A673 (cell line): ENCODE measurements at regions not wholly inside any gene's neighbourhood (a gene's known extent, or its start where the extent isn't known, plus 50 kb on each side); places are given as distances from the start of the nearest gene placed in this dataset.

ENCODE experiments used
- BruUV-seq: library from RNA; stranded (reverse); fragments of 400-500 nt; replicated peaks from 2 replicates; lab custom pipeline; 2021; lab: Mats Ljungman, UMichigan
- CTCF ChIA-PET: fragments of 300-600 bp; sonication (Branson Sonifier 250); formaldehyde crosslinking; loops from one replicate; lab custom pipeline; 2022; ENCODE audit warnings: antibody characterized with exemption; lab: Charles Lee
- POLR2A ChIA-PET: fragments of 300-600 bp; sonication (Branson Sonifier 250); formaldehyde crosslinking; loops from one replicate; lab custom pipeline; 2022; ENCODE audit warnings: antibody characterized with exemption; ENCODE audit not compliant: low non-redundant PET; lab: Charles Lee
- DNase-seq: peaks from one replicate; pipeline ENCODE4 v3.0.0-alpha.2; 2015; ENCODE audit warnings: low spot score
- H3K27ac ChIP-seq: fragments of 200-600 bp; sonication (generic); 2 replicates; pipeline ENCODE4 v1.5.1; 2016; ENCODE audit warnings: mixed run types, low read depth, mild to moderate bottlenecking, mixed read lengths, antibody characterized with exemption, low read length; ENCODE audit not compliant: poor library complexity, severe bottlenecking
- H3K27me3 ChIP-seq: fragments of 200-600 bp; sonication (generic); replicated peaks from 2 replicates; pipeline ENCODE4 v1.6.1; 2017; ENCODE audit warnings: mixed run types, low read depth, mild to moderate bottlenecking, mixed read lengths, antibody characterized with exemption, low read length; ENCODE audit not compliant: insufficient read depth, poor library complexity
- H3K36me3 ChIP-seq: fragments of 200-600 bp; sonication (generic); 2 replicates; pipeline ENCODE4 v1.6.1; 2016; ENCODE audit warnings: mixed run types, mild to moderate bottlenecking, mixed read lengths, antibody characterized with exemption, low read length; ENCODE audit not compliant: insufficient read depth, poor library complexity, severe bottlenecking
- H3K4me1 ChIP-seq: fragments of 200-600 bp; sonication (generic); 2 replicates; pipeline ENCODE4 v1.6.1; 2017; ENCODE audit warnings: mixed run types, mild to moderate bottlenecking, mixed read lengths, antibody characterized with exemption, low read length; ENCODE audit not compliant: insufficient read depth, poor library complexity, severe bottlenecking
- H3K4me3 ChIP-seq: fragments of 200-600 bp; sonication (generic); 2 replicates; pipeline ENCODE4 v1.5.1; 2016; ENCODE audit warnings: low read depth, mixed run types, mild to moderate bottlenecking, mixed read lengths, low read length; ENCODE audit not compliant: poor library complexity, severe bottlenecking
- H3K9me3 ChIP-seq: fragments of 200-600 bp; sonication (generic); 2 replicates; pipeline ENCODE4 v1.6.1; 2016; ENCODE audit warnings: mixed run types, low read depth, mild to moderate bottlenecking, mixed read lengths, antibody characterized with exemption, low read length; ENCODE audit not compliant: poor library complexity, severe bottlenecking
- EZH2 ChIP-seq: fragments of 200-600 bp; sonication (generic); IDR thresholded peaks from 2 replicates; pipeline ENCODE4 v1.6.1; 2017; ENCODE audit warnings: borderline replicate concordance, low read depth, mild to moderate bottlenecking, mixed read lengths, antibody characterized with exemption, low read length; ENCODE audit not compliant: poor library complexity, severe bottlenecking
- intact Hi-C: fragments of 100-400 bp; cut with micrococcal nuclease; formaldehyde crosslinking; loops from one replicate; pipeline ENCODE4 v1.10.0; 2022; ENCODE audit not compliant: unreplicated experiment
- TF ChIP-seq, protein P1 (sequence below): fragments of 300-800, 200-600 bp; sonication (generic); conservative IDR thresholded peaks from 2 replicates; pipeline ENCODE4 v1.5.1; 2017; ENCODE audit warnings: low read depth, mild to moderate bottlenecking, antibody characterized with exemption, low read length, moderate library complexity, mixed read lengths

DNA sequence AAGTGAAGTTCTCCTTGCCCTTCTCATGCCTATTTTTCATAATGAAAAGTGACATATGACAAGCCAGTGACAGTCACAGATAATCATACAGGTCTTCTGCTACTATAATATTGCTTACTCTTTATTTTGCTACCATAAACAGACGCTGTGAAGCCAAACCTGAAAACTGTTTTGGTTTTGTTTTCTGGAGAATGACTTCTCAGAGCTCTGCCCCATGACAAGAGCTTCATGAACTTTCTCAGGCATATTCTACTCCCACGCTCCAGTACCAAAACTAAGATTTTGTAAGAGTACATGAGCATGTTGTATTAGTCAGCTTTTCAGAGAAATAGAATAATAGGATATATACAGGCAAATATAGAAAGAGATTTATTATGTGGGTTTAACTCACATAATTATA is 64.3 kb upstream of the VTCN1 start:
- H3K9me3 ChIP-seq = no peaks in the 10 kb centered on the region
- no TSS peak for BruUV-seq
- POLR2A ChIA-PET = no interaction called here
- CTCF ChIA-PET = no interaction called here
- H3K36me3 ChIP-seq = no peaks in the 10 kb centered on the region
- no peaks in the 10 kb centered on the region for H3K27me3 ChIP-seq
- no peak overlapping the region for H3K4me3 ChIP-seq
- H3K4me1 ChIP-seq = no peaks in the 10 kb centered on the region
- TF ChIP-seq, protein P1, sequence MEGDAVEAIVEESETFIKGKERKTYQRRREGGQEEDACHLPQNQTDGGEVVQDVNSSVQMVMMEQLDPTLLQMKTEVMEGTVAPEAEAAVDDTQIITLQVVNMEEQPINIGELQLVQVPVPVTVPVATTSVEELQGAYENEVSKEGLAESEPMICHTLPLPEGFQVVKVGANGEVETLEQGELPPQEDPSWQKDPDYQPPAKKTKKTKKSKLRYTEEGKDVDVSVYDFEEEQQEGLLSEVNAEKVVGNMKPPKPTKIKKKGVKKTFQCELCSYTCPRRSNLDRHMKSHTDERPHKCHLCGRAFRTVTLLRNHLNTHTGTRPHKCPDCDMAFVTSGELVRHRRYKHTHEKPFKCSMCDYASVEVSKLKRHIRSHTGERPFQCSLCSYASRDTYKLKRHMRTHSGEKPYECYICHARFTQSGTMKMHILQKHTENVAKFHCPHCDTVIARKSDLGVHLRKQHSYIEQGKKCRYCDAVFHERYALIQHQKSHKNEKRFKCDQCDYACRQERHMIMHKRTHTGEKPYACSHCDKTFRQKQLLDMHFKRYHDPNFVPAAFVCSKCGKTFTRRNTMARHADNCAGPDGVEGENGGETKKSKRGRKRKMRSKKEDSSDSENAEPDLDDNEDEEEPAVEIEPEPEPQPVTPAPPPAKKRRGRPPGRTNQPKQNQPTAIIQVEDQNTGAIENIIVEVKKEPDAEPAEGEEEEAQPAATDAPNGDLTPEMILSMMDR = no peak
- no peak for TF ChIP-seq EZH2
- no peak overlapping the region for H3K27ac ChIP-seq
- DNase-seq = no peak
- intact Hi-C loops = no loop called here

DNA sequence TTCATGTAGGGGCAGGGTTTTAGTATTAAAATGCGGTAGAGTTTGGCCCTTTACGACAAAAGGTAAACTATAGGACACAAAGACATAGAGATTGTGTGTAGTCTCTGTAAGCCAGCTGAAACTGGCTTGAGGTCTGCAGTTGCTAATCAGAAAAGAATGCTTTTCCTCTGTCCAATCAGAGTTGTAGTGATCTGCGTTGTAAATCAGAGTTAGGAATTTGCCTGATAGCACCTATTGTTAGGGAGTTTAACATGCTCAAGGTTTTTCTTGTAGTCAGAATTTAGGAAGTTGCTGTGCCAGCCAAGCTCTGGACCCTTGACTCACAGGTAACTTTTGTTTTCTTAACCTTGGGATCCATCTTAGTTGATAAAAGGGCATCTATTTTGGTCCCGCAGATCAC is 61.2 kb upstream of the VTCN1 start:
- BruUV-seq = no TSS peak
- H3K27me3 ChIP-seq = no peaks in the 10 kb centered on the region
- CTCF ChIA-PET = no interaction called here
- POLR2A ChIA-PET = no interaction called here
- intact Hi-C loops = no loop called here
- H3K9me3 ChIP-seq = no peaks in the 10 kb centered on the region
- no peaks in the 10 kb centered on the region for H3K36me3 ChIP-seq
- H3K4me3 ChIP-seq = no peak overlapping the region
- TF ChIP-seq, protein P1 = no peak
- TF ChIP-seq EZH2 = no peak
- H3K4me1 ChIP-seq = no peaks in the 10 kb centered on the region
- no peak overlapping the region for H3K27ac ChIP-seq
- DNase-seq = no peak

DNA sequence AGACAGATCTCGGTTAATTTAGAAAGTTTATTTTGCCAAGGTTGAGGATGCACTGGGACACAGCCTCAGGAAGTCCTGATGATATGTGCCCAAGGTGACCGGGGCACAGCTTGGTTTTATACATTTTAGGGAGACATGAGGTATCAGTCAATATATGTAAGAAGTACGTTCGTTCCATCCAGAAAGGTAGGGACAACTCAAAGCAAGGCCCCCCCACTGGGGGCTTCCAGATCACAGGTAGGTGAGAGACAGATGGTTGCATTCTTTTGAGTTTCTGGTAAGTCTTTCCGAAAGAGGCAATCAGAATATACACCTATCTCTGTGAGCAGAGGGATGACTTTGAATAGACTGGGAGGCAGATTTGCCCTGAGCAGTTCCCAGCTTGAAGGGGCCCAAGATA is 60.4 kb upstream of the VTCN1 start:
- intact Hi-C loops = no loop called here
- Histone ChIP-seq H3K4me3 (no peak overlapping the region), H3K9me3 (no peaks in the 10 kb centered on the region), H3K27ac (no peak overlapping the region), H3K36me3 (no peaks in the 10 kb centered on the region), H3K27me3 (no peaks in the 10 kb centered on the region), H3K4me1 (no peaks in the 10 kb centered on the region)
- CTCF ChIA-PET = no interaction called here
- BruUV-seq = no TSS peak
- TF ChIP-seq EZH2 = no peak
- TF ChIP-seq, protein P1 = no peak
- POLR2A ChIA-PET = no interaction called here
- DNase-seq = no peak
